ENCODE measurements at regions not wholly inside any gene's neighbourhood (a gene's known extent, or its start where the extent isn't known, plus 50 kb on each side); places are given as distances from the start of the nearest gene placed in this dataset.

GRCh38 chr7:42456267-42456666 lies 219.3 kb upstream of the GLI3 start:
- Mint-ChIP-seq H3K4me1 (no peaks in the 10 kb centered on the region), H3K27me3 (peaks cover 12% of the 10 kb centered on the region), H3K4me3 (no peak overlapping the region), H3K36me3 (ENCODE audit: low read depth) (no peaks in the 10 kb centered on the region), H3K27ac (no peak overlapping the region), H3K9me3 (no peaks in the 10 kb centered on the region)
- ATAC-seq (ENCODE audit: low read depth) (no peak), DNase-seq (no peak)
- no peak for TF ChIP-seq CTCF (IDR thresholded peaks at IDR 0.05)
- ChIA-PET CTCF (no interaction called here), POLR2A (no interaction called here)
- intact Hi-C loops (cut with micrococcal nuclease), result no loop called here

- intact Hi-C loops (cut with micrococcal nuclease), result no loop called here
- Mint-ChIP-seq H3K4me3 (no peak overlapping the region), H3K36me3 (ENCODE audit: low read depth) (no peaks in the 10 kb centered on the region), H3K27ac (no peak overlapping the region), H3K27me3 (peaks cover 12% of the 10 kb centered on the region), H3K4me1 (no peaks in the 10 kb centered on the region), H3K9me3 (peaks cover 2% of the 10 kb centered on the region)
- no peak for TF ChIP-seq CTCF (IDR thresholded peaks at IDR 0.05)
- no peak for ATAC-seq (ENCODE audit: low read depth)
- ChIA-PET CTCF (no interaction called here), POLR2A (no interaction called here)
- no peak for DNase-seq
These were observed 216.9 kb upstream of the GLI3 start for GRCh38 chr7:42453931-42454361.

- no peak for TF ChIP-seq CTCF (IDR thresholded peaks at IDR 0.05)
- Mint-ChIP-seq H3K27ac (no peak overlapping the region), H3K9me3 (peaks cover 2% of the 10 kb centered on the region), H3K36me3 (ENCODE audit: low read depth) (no peaks in the 10 kb centered on the region), H3K4me1 (no peaks in the 10 kb centered on the region), H3K4me3 (no peak overlapping the region), H3K27me3 (peaks cover 12% of the 10 kb centered on the region)
- intact Hi-C loops (cut with micrococcal nuclease), result no loop called here
- ATAC-seq (ENCODE audit: low read depth) (no peak), DNase-seq (no peak)
- ChIA-PET CTCF (no interaction called here), POLR2A (no interaction called here)
These were observed 215.3 kb upstream of the GLI3 start for GRCh38 chr7:42452356-42452755.

GRCh38 chr7:42449431-42449830 lies 212.4 kb upstream of the GLI3 start:
- peaks cover 2% of the 10 kb centered on the region for H3K9me3 Mint-ChIP-seq
- TF ChIP-seq CTCF (IDR thresholded peaks at IDR 0.05), result no peak
- DNase-seq (no peak), ATAC-seq (ENCODE audit: low read depth) (no peak)
- no peaks in the 10 kb centered on the region for H3K4me1 Mint-ChIP-seq
- H3K4me3 Mint-ChIP-seq, result no peak overlapping the region
- H3K27me3 Mint-ChIP-seq, result peaks cover 5% of the 10 kb centered on the region
- ChIA-PET CTCF (no interaction called here), POLR2A (no interaction called here)
- intact Hi-C loops (cut with micrococcal nuclease), result no loop called here
- H3K27ac Mint-ChIP-seq, result no peak overlapping the region
- no peaks in the 10 kb centered on the region for H3K36me3 Mint-ChIP-seq (ENCODE audit: low read depth)

GRCh38 chr7:42448901-42449300 lies 211.9 kb upstream of the GLI3 start:
- no peak overlapping the region for H3K27ac Mint-ChIP-seq
- H3K9me3 Mint-ChIP-seq, result peaks cover 2% of the 10 kb centered on the region
- intact Hi-C loops (cut with micrococcal nuclease), result no loop called here
- no peak for TF ChIP-seq CTCF (IDR thresholded peaks at IDR 0.05)
- DNase-seq (no peak), ATAC-seq (ENCODE audit: low read depth) (no peak)
- ChIA-PET POLR2A (no interaction called here), CTCF (no interaction called here)
- peaks cover 2% of the 10 kb centered on the region for H3K27me3 Mint-ChIP-seq
- H3K4me1 Mint-ChIP-seq, result no peaks in the 10 kb centered on the region
- H3K36me3 Mint-ChIP-seq (ENCODE audit: low read depth), result no peaks in the 10 kb centered on the region
- H3K4me3 Mint-ChIP-seq, result no peak overlapping the region

All from activated B cell treated with CpG ODN at 0.5 μM for 24 hours (primary cell).